SK-N-SH (cell line): ENCODE measurements at regions not wholly inside any gene's neighbourhood (a gene's known extent, or its start where the extent isn't known, plus 50 kb on each side); places are given as distances from the start of the nearest gene placed in this dataset.

Experiments used
- CTCF ChIA-PET: fragments of 300-600, 350-600 bp; formaldehyde crosslinking; extraction: SDS; loops from one replicate; lab custom pipeline; 2021; lab: Yijun Ruan, JAX
- POLR2A ChIA-PET: fragments of 350-600 bp; sonication (Branson Sonifier 250); formaldehyde crosslinking; extraction: SDS; loops from one replicate; lab custom pipeline; 2020; ENCODE audit warnings: antibody characterized with exemption, inconsistent platforms; lab: Yijun Ruan, JAX
- DNase-seq: peaks from one replicate; pipeline ENCODE4 v3.0.0; 2012
- H2AFZ ChIP-seq: fragments of 200-600 bp; sonication (generic); 2 replicates; pipeline ENCODE4 v1.8.1; 2016; ENCODE audit warnings: antibody characterized with exemption, mild to moderate bottlenecking, low read depth
- H3F3A ChIP-seq: fragments of 200-600 bp; sonication (generic); replicated peaks from 2 replicates; pipeline ENCODE3; 2016; ENCODE audit warnings: antibody characterized with exemption, mild to moderate bottlenecking; ENCODE audit not compliant: insufficient read depth
- H3K27ac ChIP-seq, 2 experiments: fragments of 200-500 bp in 1 of 2; fragments of 200-600 bp in 1 of 2; sonication (Bioruptor generic) in 1 of 2; sonication (generic), shearing (Covaris generic) in 1 of 2; 2 replicates each; pipeline versions ENCODE4 v1.5.1 to v1.6.1; 2014 to 2016; ENCODE audit warnings: low read depth in 2 of 2, inconsistent platforms in 1 of 2, low read length in 1 of 2, mild to moderate bottlenecking in 1 of 2, mixed read lengths in 1 of 2
- H3K27me3 ChIP-seq: fragments of 200-600 bp; sonication (generic), shearing (Covaris generic); 2 replicates; pipeline ENCODE4 v1.6.1; 2016; ENCODE audit warnings: mixed run types; ENCODE audit not compliant: insufficient read depth
- H3K36me3 ChIP-seq, 2 experiments: fragments of 200-500 bp in 1 of 2; fragments of 200-600 bp in 1 of 2; sonication (Bioruptor generic) in 1 of 2; sonication (generic) in 1 of 2; replicated peaks in 1 of 2; 2 replicates each; pipeline versions ENCODE3 to v1.5.1; 2014 to 2016; ENCODE audit warnings: low read length in 1 of 2, mild to moderate bottlenecking in 1 of 2; ENCODE audit not compliant: insufficient read depth in 2 of 2, control insufficient read depth in 1 of 2
- H3K4me1 ChIP-seq, 2 experiments: fragments of 200-500 bp in 1 of 2; fragments of 200-600 bp in 1 of 2; sonication (Bioruptor generic) in 1 of 2; sonication (generic), shearing (Covaris generic) in 1 of 2; 2 replicates each; pipeline versions ENCODE4 v1.5.1 to v1.6.1; 2014 to 2016; ENCODE audit warnings: low read depth in 1 of 2, low read length in 1 of 2, mixed run types in 1 of 2; ENCODE audit not compliant: insufficient read depth in 2 of 2, control insufficient read depth in 1 of 2
- H3K4me2 ChIP-seq: fragments of 200-600 bp; sonication (generic), shearing (Covaris generic); 2 replicates; pipeline ENCODE4 v1.6.1; 2017; ENCODE audit warnings: mixed run types
- H3K4me3 ChIP-seq, 2 experiments: fragments of 200-500 bp in 1 of 2; fragments of 200-600 bp in 1 of 2; sonication (Bioruptor generic) in 1 of 2; sonication (generic), shearing (Covaris generic) in 1 of 2; 2 replicates each; pipeline versions ENCODE4 v1.5.1 to v1.8.1; 2014 to 2016; ENCODE audit warnings: low read depth in 2 of 2, inconsistent platforms in 1 of 2, low read length in 1 of 2, mild to moderate bottlenecking in 1 of 2, mixed read lengths in 1 of 2, moderate library complexity in 1 of 2
- H3K79me2 ChIP-seq: fragments of 200-600 bp; sonication (generic); 2 replicates; pipeline ENCODE4 v1.8.1; 2017; ENCODE audit warnings: mild to moderate bottlenecking; ENCODE audit not compliant: insufficient read depth
- H3K9ac ChIP-seq: fragments of 200-600 bp; sonication (generic); 2 replicates; pipeline ENCODE4 v1.6.1; 2017; ENCODE audit warnings: mixed run types
- H3K9me2 ChIP-seq: fragments of 200-600 bp; sonication (generic); 2 replicates; pipeline ENCODE4 v1.6.1; 2017; ENCODE audit warnings: mixed run types
- H3K9me3 ChIP-seq: fragments of 200-600 bp; sonication (generic); 2 replicates; pipeline ENCODE4 v1.6.1; 2017; ENCODE audit warnings: mixed run types, mild to moderate bottlenecking, moderate library complexity
- H4K20me1 ChIP-seq: fragments of 200-600 bp; sonication (generic); 2 replicates; pipeline ENCODE4 v1.6.1; 2017; ENCODE audit warnings: mild to moderate bottlenecking, mixed run types; ENCODE audit not compliant: insufficient read depth
- CHD2 ChIP-seq: fragments of 150-350 bp; IDR thresholded peaks from 2 replicates; pipeline ENCODE4 v1.6.1; 2018; ENCODE audit warnings: low read length; ENCODE audit not compliant: partially characterized antibody
- CTCF ChIP-seq: fragments of 200-600 bp; sonication (generic); IDR thresholded peaks from 2 replicates; pipeline ENCODE4 v1.6.1; 2017; ENCODE audit warnings: antibody characterized with exemption, mild to moderate bottlenecking, moderate library complexity
- ELF1 ChIP-seq: IDR thresholded peaks from 2 replicates; pipeline ENCODE4 v1.4.0; 2012
- FOSL2 ChIP-seq: IDR thresholded peaks from 2 replicates; pipeline ENCODE4 v1.4.0; 2012; ENCODE audit warnings: low read depth, mild to moderate bottlenecking, moderate library complexity, borderline replicate concordance
- FOXJ3 ChIP-seq: sonication (generic); formaldehyde crosslinking; IDR thresholded peaks from 2 replicates; pipeline ENCODE4 v1.5.1; 2020; ENCODE audit warnings: mild to moderate bottlenecking, missing genetic modification reagents
- FOXM1 ChIP-seq: IDR thresholded peaks from 2 replicates; pipeline ENCODE4 v1.4.0; 2012; ENCODE audit warnings: low read depth, mild to moderate bottlenecking
- GABPA ChIP-seq: IDR thresholded peaks from 2 replicates; pipeline ENCODE4 v1.4.0; 2012; ENCODE audit warnings: low read depth, mild to moderate bottlenecking
- GATA2 ChIP-seq: sonication (generic); formaldehyde crosslinking; IDR thresholded peaks from 2 replicates; pipeline ENCODE4 v1.5.0; 2020; ENCODE audit warnings: mild to moderate bottlenecking, missing genetic modification reagents
- IRF3 ChIP-seq: fragments of 150-350 bp; IDR thresholded peaks from 2 replicates; pipeline ENCODE4 v1.6.1; 2016; ENCODE audit warnings: mild to moderate bottlenecking, low read depth, low read length
- MAX ChIP-seq: IDR thresholded peaks from 2 replicates; pipeline ENCODE4 v1.4.0; 2012; ENCODE audit warnings: low read depth
- MEF2A ChIP-seq: IDR thresholded peaks from 2 replicates; pipeline ENCODE4 v1.4.0; 2012; ENCODE audit warnings: low read depth, borderline replicate concordance
- MXI1 ChIP-seq: IDR thresholded peaks from 2 replicates; pipeline ENCODE4 v1.6.1; 2012; ENCODE audit warnings: mild to moderate bottlenecking, low read depth, low read length, improper control_type of control experiment
- NRF1 ChIP-seq: IDR thresholded peaks from 2 replicates; pipeline ENCODE4 v1.6.1; 2012; ENCODE audit warnings: low read depth, mild to moderate bottlenecking, low read length
- PBX3 ChIP-seq: IDR thresholded peaks from 2 replicates; pipeline ENCODE4; 2012
- POLR2AphosphoS5 ChIP-seq: IDR thresholded peaks from 2 replicates; pipeline ENCODE4 v1.6.1; 2012; ENCODE audit warnings: low read depth, low read length
- RAD21 ChIP-seq: IDR thresholded peaks from 2 replicates; pipeline ENCODE4 v1.6.1; 2012; ENCODE audit warnings: mild to moderate bottlenecking, low read length
- RCOR1 ChIP-seq: fragments of 150-350 bp; IDR thresholded peaks from 2 replicates; pipeline ENCODE4 v1.6.1; 2017; ENCODE audit warnings: antibody characterized with exemption, low read length
- RFX5 ChIP-seq: IDR thresholded peaks from 2 replicates; pipeline ENCODE4 v1.6.1; 2012; ENCODE audit warnings: mild to moderate bottlenecking, improper control_type of control experiment, low read length
- RXRA ChIP-seq: IDR thresholded peaks from 2 replicates; pipeline ENCODE4 v1.4.0; 2012; ENCODE audit warnings: low read depth, mild to moderate bottlenecking, borderline replicate concordance
- SIN3A ChIP-seq: IDR thresholded peaks from 2 replicates; pipeline ENCODE4 v1.6.1; 2012; ENCODE audit warnings: low read depth, mild to moderate bottlenecking, low read length, moderate library complexity, borderline replicate concordance
- TAF1 ChIP-seq: IDR thresholded peaks from 2 replicates; pipeline ENCODE4 v1.6.1; 2012; ENCODE audit warnings: low read depth, mild to moderate bottlenecking, low read length, moderate library complexity, borderline replicate concordance
- TEAD4 ChIP-seq: IDR thresholded peaks from 2 replicates; pipeline ENCODE4 v1.4.0; 2012; ENCODE audit warnings: mild to moderate bottlenecking, borderline replicate concordance; ENCODE audit not compliant: insufficient read depth
- YY1 ChIP-seq: IDR thresholded peaks from 2 replicates; pipeline ENCODE4 v1.4.0; 2012; ENCODE audit warnings: low read depth, mild to moderate bottlenecking
- ZBTB33 ChIP-seq: IDR thresholded peaks from 2 replicates; pipeline ENCODE4 v1.4.0; 2012; ENCODE audit warnings: low read depth, borderline replicate concordance
- WGBS: methylation state at CpG from one replicate; pipeline ENCODE4 v1.1.6; 2017; ENCODE audit warnings: low lambda C conversion rate; 5-methylcytosine and 5-hydroxymethylcytosine counted together
- TF ChIP-seq, protein P1 (sequence below): fragments of 150-350 bp; IDR thresholded peaks from 2 replicates; pipeline ENCODE4 v1.6.1; 2017; ENCODE audit warnings: antibody characterized with exemption, low read length, low read depth, borderline replicate concordance

- no peak for TF ChIP-seq PBX3
- TF ChIP-seq GABPA, result no peak
- TF ChIP-seq TAF1, result no peak
- TF ChIP-seq RFX5, result no peak
- TF ChIP-seq FOXM1, result no peak
- TF ChIP-seq GATA2 (CRISPR knock-in tag), result no peak
- TF ChIP-seq MEF2A, result no peak
- no peak for TF ChIP-seq NRF1
- TF ChIP-seq ZBTB33, result no peak
- no peak for TF ChIP-seq RAD21
- TF ChIP-seq, protein P1, sequence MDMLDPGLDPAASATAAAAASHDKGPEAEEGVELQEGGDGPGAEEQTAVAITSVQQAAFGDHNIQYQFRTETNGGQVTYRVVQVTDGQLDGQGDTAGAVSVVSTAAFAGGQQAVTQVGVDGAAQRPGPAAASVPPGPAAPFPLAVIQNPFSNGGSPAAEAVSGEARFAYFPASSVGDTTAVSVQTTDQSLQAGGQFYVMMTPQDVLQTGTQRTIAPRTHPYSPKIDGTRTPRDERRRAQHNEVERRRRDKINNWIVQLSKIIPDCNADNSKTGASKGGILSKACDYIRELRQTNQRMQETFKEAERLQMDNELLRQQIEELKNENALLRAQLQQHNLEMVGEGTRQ, result no peak
Observed at GRCh38 chr4:156521631-156522030, 450.0 kb downstream of the PDGFC start (continued).

- Histone ChIP-seq H3K36me3 (no peaks in the 10 kb centered on the region), H3K9me2 (no peaks in the 10 kb centered on the region), H3K4me3 (no peak overlapping the region), H3F3A (no peaks in the 10 kb centered on the region), H3K4me2 (no peak overlapping the region), H3K79me2 (no peaks in the 10 kb centered on the region), H3K9ac (no peak overlapping the region), H3K9me3 (no peaks in the 10 kb centered on the region), H3K4me1 (peaks cover 0 to 47% of the 10 kb centered on the region in 2 experiments; a peak in 2 of 4 replicates), H3K27me3 (no peaks in the 10 kb centered on the region), H4K20me1 (no peaks in the 10 kb centered on the region), H3K27ac (no peak overlapping the region), H2AFZ (no peak overlapping the region)
- DNase-seq, result no peak
- CTCF ChIA-PET, result no interaction called here
- TF ChIP-seq POLR2AphosphoS5, result no peak
- TF ChIP-seq CTCF, result no peak
- no peak for TF ChIP-seq IRF3
- TF ChIP-seq MXI1, result no peak
- TF ChIP-seq FOXJ3, result no peak
- TF ChIP-seq RAD21, result no peak
- TF ChIP-seq FOSL2, result no peak
- no peak for TF ChIP-seq YY1
- TF ChIP-seq RCOR1, result no peak
- no peak for TF ChIP-seq ELF1
- no peak for TF ChIP-seq SIN3A
- TF ChIP-seq RXRA, result no peak
- no peak for TF ChIP-seq ZBTB33
- no peak for TF ChIP-seq TEAD4
- no peak for TF ChIP-seq MAX
- TF ChIP-seq GATA2 (CRISPR knock-in tag), result no peak
- TF ChIP-seq GABPA, result no peak
- no peak for TF ChIP-seq CHD2
- POLR2A ChIA-PET, result no interaction called here
- WGBS, result 56% methylated on average over 2 of the region's 2 CpGs
Observed at GRCh38 chr4:156517956-156518355, 453.6 kb downstream of the PDGFC start.
